HepG2 (cell line): ENCODE measurements at regions not wholly inside any gene's neighbourhood (a gene's known extent, or its start where the extent isn't known, plus 50 kb on each side); places are given as distances from the start of the nearest gene placed in this dataset.

ENCODE experiments used
- ATAC-seq: fragments of 200-7000 bp; cut with Tn5 transposase; 3 replicates; pipeline ENCODE4 v1.9.1; 2020; ENCODE audit warnings: mild to moderate bottlenecking, moderate library complexity
- BruUV-seq: library from RNA; stranded (reverse); fragments of 400-500 nt; replicated peaks from 2 replicates; lab custom pipeline; 2021; lab: Mats Ljungman, UMichigan
- CTCF ChIA-PET: fragments of 300-600 bp; formaldehyde crosslinking; extraction: SDS; loops from one replicate; lab custom pipeline; 2021; ENCODE audit warnings: low total read pairs, inconsistent platforms, low intra/inter-chr PET ratio; lab: Yijun Ruan, JAX
- POLR2A ChIA-PET: fragments of 350-600 bp; sonication (Branson Sonifier 250); formaldehyde crosslinking; loops from one replicate; lab custom pipeline; 2020; ENCODE audit warnings: antibody characterized with exemption, inconsistent platforms; lab: Yijun Ruan, JAX
- DNase-seq: peaks from one replicate; pipeline ENCODE4 v3.0.0-alpha.2; 2015; ENCODE audit warnings: low spot score
- FAIRE-seq: peaks from 3 replicates; lab custom pipeline; 2011; peaks lifted over from hg19 to GRCh38; lab: Jason Lieb, UNC
- H2AFZ ChIP-seq: one replicate; pipeline ENCODE4 v1.6.1; 2011; ENCODE audit warnings: low read length, inconsistent platforms
- H3K27ac ChIP-seq: fragments of 300-600 bp; 3 replicates; pipeline ENCODE4 v1.8.0; 2011; ENCODE audit warnings: mixed run types, mild to moderate bottlenecking, mixed read lengths, low read length, inconsistent platforms; ENCODE audit not compliant: insufficient read depth; ENCODE audit errors: extremely low read length
- H3K27me3 ChIP-seq, 2 experiments: fragments of 200-600 bp in 1 of 2; 2 replicates in 1 of 2; 3 replicates in 1 of 2; pipeline versions ENCODE4 v1.6.0 to v1.8.0; 2011; ENCODE audit warnings: low read length in 2 of 2, mild to moderate bottlenecking in 2 of 2, moderate library complexity in 2 of 2, inconsistent platforms in 1 of 2; ENCODE audit not compliant: insufficient read depth in 2 of 2, control insufficient read depth in 1 of 2
- H3K36me3 ChIP-seq, 2 experiments: fragments of 200-600 bp in 1 of 2; replicated peaks in 1 of 2; 2 replicates in 1 of 2; 3 replicates in 1 of 2; pipeline versions ENCODE4 v1.5.1 to v1.8.0; 2011; ENCODE audit warnings: low read length in 2 of 2, inconsistent platforms in 1 of 2; ENCODE audit not compliant: insufficient read depth in 2 of 2, control insufficient read depth in 1 of 2
- H3K4me1 ChIP-seq: 2 replicates; pipeline ENCODE4 v1.5.1; 2012; ENCODE audit warnings: low read length, inconsistent platforms; ENCODE audit not compliant: insufficient read depth
- H3K4me2 ChIP-seq: 2 replicates; pipeline ENCODE4 v1.6.0; 2011; ENCODE audit warnings: low read depth, low read length, inconsistent platforms
- H3K4me3 ChIP-seq, 3 experiments: fragments of 200-600 bp in 1 of 3; sonication (generic), shearing (Covaris generic) in 1 of 3; replicated peaks in 1 of 3; 2 replicates each; pipeline ENCODE4 v1.5.1; 2011 to 2016; ENCODE audit warnings: low read length in 3 of 3, inconsistent platforms in 2 of 3, low read depth in 2 of 3, mild to moderate bottlenecking in 2 of 3, control low read depth in 1 of 3, mixed read lengths in 1 of 3; ENCODE audit not compliant: insufficient read depth in 1 of 3
- H3K79me2 ChIP-seq: one replicate; pipeline ENCODE4 v1.6.1; 2011; ENCODE audit warnings: low read length, inconsistent platforms; ENCODE audit not compliant: insufficient read depth
- H3K9ac ChIP-seq: 2 replicates; pipeline ENCODE4 v1.6.0; 2011; ENCODE audit warnings: mild to moderate bottlenecking, low read depth, low read length, inconsistent platforms; ENCODE audit not compliant: insufficient read depth
- H3K9me3 ChIP-seq: 2 replicates; pipeline ENCODE4 v1.5.1; 2012; ENCODE audit warnings: mild to moderate bottlenecking, low read length
- H4K20me1 ChIP-seq: 2 replicates; pipeline ENCODE4 v1.6.0; 2011; ENCODE audit warnings: inconsistent platforms, mild to moderate bottlenecking, low read length, moderate library complexity; ENCODE audit not compliant: insufficient read depth
- ATF7-NPFF ChIP-seq: sonication (generic); formaldehyde crosslinking; IDR thresholded peaks from 2 replicates; pipeline ENCODE4 v1.8.1; 2023; ENCODE audit warnings: mild to moderate bottlenecking, low read depth, missing genetic modification reagents, moderate library complexity
- CHD2 ChIP-seq: IDR thresholded peaks from 2 replicates; pipeline ENCODE4 v1.6.1; 2011; ENCODE audit warnings: low read depth, low read length, improper control_type of control experiment
- GABPA ChIP-seq, 2 experiments: IDR thresholded peaks; 2 replicates each; pipeline ENCODE4 v1.6.1; 2011 to 2016; ENCODE audit warnings: low read depth in 2 of 2, low read length in 1 of 2, missing biosample characterization in 1 of 2, missing genetic modification characterization in 1 of 2
- IRX3 ChIP-seq: sonication (generic); formaldehyde crosslinking; IDR thresholded peaks from 2 replicates; pipeline ENCODE4 v1.8.1; 2023; ENCODE audit warnings: mild to moderate bottlenecking, low read depth, missing genetic modification reagents, borderline replicate concordance
- JARID2 ChIP-seq: sonication (generic); formaldehyde crosslinking; IDR thresholded peaks from 2 replicates; pipeline ENCODE4 v1.8.1; 2023; ENCODE audit warnings: missing genetic modification reagents, inconsistent platforms; ENCODE audit not compliant: insufficient replicate concordance
- KLF6 ChIP-seq: IDR thresholded peaks from 2 replicates; pipeline ENCODE4 v1.8.0; 2016; ENCODE audit warnings: missing biosample characterization, missing genetic modification reagents
- MEF2D ChIP-seq: sonication (generic); formaldehyde crosslinking; IDR thresholded peaks from 2 replicates; pipeline ENCODE4 v1.5.1; 2020; ENCODE audit warnings: mild to moderate bottlenecking, missing genetic modification reagents
- NCOA5 ChIP-seq: sonication (generic); formaldehyde crosslinking; IDR thresholded peaks from 2 replicates; pipeline ENCODE4 v1.4.0; 2020; ENCODE audit warnings: missing genetic modification reagents
- PITX1 ChIP-seq: sonication (generic); formaldehyde crosslinking; IDR thresholded peaks from 2 replicates; pipeline ENCODE4 v1.5.1; 2020; ENCODE audit warnings: mild to moderate bottlenecking, missing genetic modification reagents
- PRMT3 ChIP-seq: sonication (generic); formaldehyde crosslinking; IDR thresholded peaks from 2 replicates; pipeline ENCODE4 v1.8.1; 2022; ENCODE audit warnings: low read depth, mild to moderate bottlenecking, moderate library complexity, missing genetic modification reagents, borderline replicate concordance
- RCOR2 ChIP-seq: IDR thresholded peaks from 2 replicates; pipeline ENCODE4 v1.6.1; 2016; ENCODE audit warnings: missing biosample characterization, missing genetic modification reagents
- SIN3B ChIP-seq: fragments of 150-350 bp; IDR thresholded peaks from 2 replicates; pipeline ENCODE4 v1.6.1; 2014; ENCODE audit warnings: low read length
- STAG1 ChIP-seq: sonication (generic); formaldehyde crosslinking; IDR thresholded peaks from 2 replicates; pipeline ENCODE4 v1.4.0; 2020; ENCODE audit warnings: missing genetic modification reagents
- ZNF101 ChIP-seq: sonication (generic); formaldehyde crosslinking; IDR thresholded peaks from 2 replicates; pipeline ENCODE4 v1.4.0; 2020; ENCODE audit warnings: mild to moderate bottlenecking, low read depth, missing genetic modification reagents, borderline replicate concordance
- ZNF550 ChIP-seq: sonication (generic); formaldehyde crosslinking; IDR thresholded peaks from 2 replicates; pipeline ENCODE4 v1.4.0; 2020; ENCODE audit warnings: mild to moderate bottlenecking, missing genetic modification reagents, borderline replicate concordance
- ZNF607 ChIP-seq: sonication (generic); formaldehyde crosslinking; IDR thresholded peaks from 2 replicates; pipeline ENCODE4 v1.5.1; 2020; ENCODE audit warnings: missing genetic modification reagents, mild to moderate bottlenecking, borderline replicate concordance
- WGBS: methylation state at CpG from one replicate; pipeline ENCODE4 v1.1.6; 2017; ENCODE audit warnings: low lambda C conversion rate; 5-methylcytosine and 5-hydroxymethylcytosine counted together
- in situ Hi-C: cut with HindIII; loops from 2 replicates; pipeline ENCODE4 v1.10.0; 2017; ENCODE audit warnings: low pct_unique_long_range_greater_than_20kb; ENCODE audit not compliant: extremely low pct_ligation_motif_present
- intact Hi-C: fragments of 100-400 bp; cut with micrococcal nuclease; formaldehyde crosslinking; loops from one replicate; pipeline ENCODE4 v1.10.0; 2022; ENCODE audit not compliant: unreplicated experiment
- TF ChIP-seq, protein P1 (sequence below): sonication (generic); formaldehyde crosslinking; IDR thresholded peaks from 2 replicates; pipeline ENCODE4 v1.5.0; 2020; ENCODE audit warnings: missing genetic modification reagents
- TF ChIP-seq, protein P2 (sequence below): sonication (generic); formaldehyde crosslinking; IDR thresholded peaks from 2 replicates; pipeline ENCODE4 v1.4.0; 2020; ENCODE audit warnings: missing genetic modification reagents
- TF ChIP-seq, protein P3 (sequence below): sonication (generic); formaldehyde crosslinking; IDR thresholded peaks from 2 replicates; pipeline ENCODE4 v1.4.0; 2020; ENCODE audit warnings: missing genetic modification reagents

DNA sequence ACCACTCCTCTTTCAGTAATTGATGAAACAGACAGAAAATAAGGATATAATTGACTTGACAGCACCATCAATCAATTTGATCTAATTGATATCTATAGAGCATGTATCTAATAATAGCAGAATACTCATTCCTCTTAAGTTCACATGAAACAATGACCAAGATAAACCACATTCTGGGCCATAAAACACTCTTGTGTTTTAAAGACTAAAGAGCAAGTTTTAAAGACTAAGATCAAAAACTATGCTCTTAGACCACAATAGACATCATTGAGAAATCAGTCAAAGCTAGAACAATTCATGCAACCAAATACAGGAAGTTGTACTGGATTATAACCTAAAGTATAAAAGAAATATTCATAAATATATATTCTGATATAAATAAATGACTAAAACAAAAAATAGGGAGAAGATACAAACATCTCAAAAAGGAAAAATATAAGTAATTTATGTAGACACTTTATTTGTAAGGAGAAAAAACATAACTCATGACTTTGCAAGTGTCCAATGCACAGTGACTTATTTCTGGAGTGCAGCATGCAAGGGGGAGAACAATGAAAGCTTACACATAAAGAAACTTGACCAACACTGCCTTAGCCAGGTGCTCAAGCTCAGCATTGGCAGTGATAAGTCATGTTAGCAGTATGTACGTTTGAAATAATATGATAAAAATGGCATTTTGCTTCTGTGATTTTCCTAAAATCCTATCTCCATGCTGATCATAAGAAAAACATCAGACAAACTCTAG, 312.7 kb upstream of the IGFBP3 start:
- in situ Hi-C loops (no loop called here), intact Hi-C loops (no loop called here)
- whole genome bisulfite sequencing = 0% methylated on average over 1 of the region's 1 CpG
- FAIRE-seq = no peak
- H3K9ac ChIP-seq = no peak overlapping the region
- no peak overlapping the region for H2AFZ ChIP-seq
- ChIA-PET POLR2A (no interaction called here), CTCF (no interaction called here)
- no peak overlapping the region for H3K4me2 ChIP-seq
- H3K36me3 ChIP-seq = no peaks in the 10 kb centered on the region
- TF ChIP-seq ZNF550 (CRISPR knock-in tag) = no peak
- no peak for TF ChIP-seq KLF6 (CRISPR knock-in tag)
- TF ChIP-seq, protein P1, sequence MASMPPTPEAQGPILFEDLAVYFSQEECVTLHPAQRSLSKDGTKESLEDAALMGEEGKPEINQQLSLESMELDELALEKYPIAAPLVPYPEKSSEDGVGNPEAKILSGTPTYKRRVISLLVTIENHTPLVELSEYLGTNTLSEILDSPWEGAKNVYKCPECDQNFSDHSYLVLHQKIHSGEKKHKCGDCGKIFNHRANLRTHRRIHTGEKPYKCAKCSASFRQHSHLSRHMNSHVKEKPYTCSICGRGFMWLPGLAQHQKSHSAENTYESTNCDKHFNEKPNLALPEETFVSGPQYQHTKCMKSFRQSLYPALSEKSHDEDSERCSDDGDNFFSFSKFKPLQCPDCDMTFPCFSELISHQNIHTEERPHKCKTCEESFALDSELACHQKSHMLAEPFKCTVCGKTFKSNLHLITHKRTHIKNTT (CRISPR knock-in tag) = no peak
- TF ChIP-seq ATF7-NPFF (CRISPR knock-in tag) = no peak
- TF ChIP-seq STAG1 = no peak
- TF ChIP-seq, protein P2, sequence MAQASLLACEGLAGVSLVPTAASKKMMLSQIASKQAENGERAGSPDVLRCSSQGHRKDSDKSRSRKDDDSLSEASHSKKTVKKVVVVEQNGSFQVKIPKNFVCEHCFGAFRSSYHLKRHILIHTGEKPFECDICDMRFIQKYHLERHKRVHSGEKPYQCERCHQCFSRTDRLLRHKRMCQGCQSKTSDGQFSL (CRISPR knock-in tag) = no peak
- TF ChIP-seq PITX1 = no peak
- TF ChIP-seq, protein P3, sequence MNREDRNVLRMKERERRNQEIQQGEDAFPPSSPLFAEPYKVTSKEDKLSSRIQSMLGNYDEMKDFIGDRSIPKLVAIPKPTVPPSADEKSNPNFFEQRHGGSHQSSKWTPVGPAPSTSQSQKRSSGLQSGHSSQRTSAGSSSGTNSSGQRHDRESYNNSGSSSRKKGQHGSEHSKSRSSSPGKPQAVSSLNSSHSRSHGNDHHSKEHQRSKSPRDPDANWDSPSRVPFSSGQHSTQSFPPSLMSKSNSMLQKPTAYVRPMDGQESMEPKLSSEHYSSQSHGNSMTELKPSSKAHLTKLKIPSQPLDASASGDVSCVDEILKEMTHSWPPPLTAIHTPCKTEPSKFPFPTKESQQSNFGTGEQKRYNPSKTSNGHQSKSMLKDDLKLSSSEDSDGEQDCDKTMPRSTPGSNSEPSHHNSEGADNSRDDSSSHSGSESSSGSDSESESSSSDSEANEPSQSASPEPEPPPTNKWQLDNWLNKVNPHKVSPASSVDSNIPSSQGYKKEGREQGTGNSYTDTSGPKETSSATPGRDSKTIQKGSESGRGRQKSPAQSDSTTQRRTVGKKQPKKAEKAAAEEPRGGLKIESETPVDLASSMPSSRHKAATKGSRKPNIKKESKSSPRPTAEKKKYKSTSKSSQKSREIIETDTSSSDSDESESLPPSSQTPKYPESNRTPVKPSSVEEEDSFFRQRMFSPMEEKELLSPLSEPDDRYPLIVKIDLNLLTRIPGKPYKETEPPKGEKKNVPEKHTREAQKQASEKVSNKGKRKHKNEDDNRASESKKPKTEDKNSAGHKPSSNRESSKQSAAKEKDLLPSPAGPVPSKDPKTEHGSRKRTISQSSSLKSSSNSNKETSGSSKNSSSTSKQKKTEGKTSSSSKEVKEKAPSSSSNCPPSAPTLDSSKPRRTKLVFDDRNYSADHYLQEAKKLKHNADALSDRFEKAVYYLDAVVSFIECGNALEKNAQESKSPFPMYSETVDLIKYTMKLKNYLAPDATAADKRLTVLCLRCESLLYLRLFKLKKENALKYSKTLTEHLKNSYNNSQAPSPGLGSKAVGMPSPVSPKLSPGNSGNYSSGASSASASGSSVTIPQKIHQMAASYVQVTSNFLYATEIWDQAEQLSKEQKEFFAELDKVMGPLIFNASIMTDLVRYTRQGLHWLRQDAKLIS (CRISPR knock-in tag) = no peak
- TF ChIP-seq ZNF607 (CRISPR knock-in tag) = no peak
- no peak for TF ChIP-seq CHD2
- no peak for TF ChIP-seq GABPA (IDR thresholded peaks at IDR 0.05; ENCODE audit: low read depth, low read length)
- no peak for TF ChIP-seq GABPA (CRISPR knock-in tag; IDR thresholded peaks at IDR 0.05; ENCODE audit: low read depth)
- TF ChIP-seq IRX3 (CRISPR knock-in tag) = no peak
- TF ChIP-seq PRMT3 (CRISPR knock-in tag) = no peak
- TF ChIP-seq JARID2 = no peak
- no peak for TF ChIP-seq MEF2D (CRISPR knock-in tag)
- no peak for TF ChIP-seq NCOA5
- no peak for TF ChIP-seq ZNF101 (CRISPR knock-in tag)
- TF ChIP-seq SIN3B = no peak
- no peak for TF ChIP-seq RCOR2 (CRISPR knock-in tag)
- no TSS peak for BruUV-seq
- ATAC-seq = no peak
- no peaks in the 10 kb centered on the region for H3K4me1 ChIP-seq
- H3K27me3 ChIP-seq = no peaks in the 10 kb centered on the region; a peak in 1 of 5 replicates
- H3K27ac ChIP-seq = no peak overlapping the region
- no peaks in the 10 kb centered on the region for H3K9me3 ChIP-seq
- H4K20me1 ChIP-seq = no peaks in the 10 kb centered on the region
- H3K79me2 ChIP-seq = no peaks in the 10 kb centered on the region
- no peak overlapping the region for H3K4me3 ChIP-seq
- DNase-seq = no peak
